ENCODE measurements at regions not wholly inside any gene's neighbourhood (a gene's known extent, or its start where the extent isn't known, plus 50 kb on each side); places are given as distances from the start of the nearest gene placed in this dataset.

DNA sequence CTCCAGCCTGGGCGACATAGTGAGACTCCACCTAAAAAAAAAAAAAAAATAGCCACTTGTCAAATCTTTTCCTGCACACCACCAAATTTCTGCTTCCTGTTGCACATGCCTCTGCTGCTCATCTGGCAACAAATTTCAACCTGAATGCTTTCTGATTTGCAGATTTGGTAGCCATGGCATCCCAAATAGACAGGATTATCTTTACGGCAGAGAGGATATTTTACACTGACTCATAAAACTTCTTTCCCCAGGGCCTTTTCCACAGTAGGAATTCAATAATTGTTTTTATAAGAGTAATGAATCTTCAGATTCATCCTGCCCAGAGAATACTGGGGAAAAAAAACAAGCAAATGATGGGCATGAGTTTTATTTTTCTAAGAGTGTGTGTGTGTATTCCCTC, 264.6 kb downstream of the FRK start:
- TF ChIP-seq, protein P1, sequence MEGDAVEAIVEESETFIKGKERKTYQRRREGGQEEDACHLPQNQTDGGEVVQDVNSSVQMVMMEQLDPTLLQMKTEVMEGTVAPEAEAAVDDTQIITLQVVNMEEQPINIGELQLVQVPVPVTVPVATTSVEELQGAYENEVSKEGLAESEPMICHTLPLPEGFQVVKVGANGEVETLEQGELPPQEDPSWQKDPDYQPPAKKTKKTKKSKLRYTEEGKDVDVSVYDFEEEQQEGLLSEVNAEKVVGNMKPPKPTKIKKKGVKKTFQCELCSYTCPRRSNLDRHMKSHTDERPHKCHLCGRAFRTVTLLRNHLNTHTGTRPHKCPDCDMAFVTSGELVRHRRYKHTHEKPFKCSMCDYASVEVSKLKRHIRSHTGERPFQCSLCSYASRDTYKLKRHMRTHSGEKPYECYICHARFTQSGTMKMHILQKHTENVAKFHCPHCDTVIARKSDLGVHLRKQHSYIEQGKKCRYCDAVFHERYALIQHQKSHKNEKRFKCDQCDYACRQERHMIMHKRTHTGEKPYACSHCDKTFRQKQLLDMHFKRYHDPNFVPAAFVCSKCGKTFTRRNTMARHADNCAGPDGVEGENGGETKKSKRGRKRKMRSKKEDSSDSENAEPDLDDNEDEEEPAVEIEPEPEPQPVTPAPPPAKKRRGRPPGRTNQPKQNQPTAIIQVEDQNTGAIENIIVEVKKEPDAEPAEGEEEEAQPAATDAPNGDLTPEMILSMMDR (IDR thresholded peaks at IDR 0.05; ENCODE audit: low read depth, low read length): no peak
- H3K27me3 ChIP-seq (ENCODE audit: insufficient read depth, low read depth, severe bottlenecking): no peaks in the 10 kb centered on the region
- no peak for DNase-seq
- no peak overlapping the region for H3K4me3 ChIP-seq (ENCODE audit: low read depth, low read length)
- H3K9me3 ChIP-seq (ENCODE audit: severe bottlenecking): no peaks in the 10 kb centered on the region
- no peak overlapping the region for H3K27ac ChIP-seq
- H3K36me3 ChIP-seq: no peaks in the 10 kb centered on the region

GRCh38 chr6:115783402-115784061, 277.2 kb downstream of the FRK start:
- no peak for DNase-seq
- TF ChIP-seq, protein P1 (IDR thresholded peaks at IDR 0.05; ENCODE audit: low read depth, low read length): no peak
- Histone ChIP-seq H3K27me3 (ENCODE audit: insufficient read depth, low read depth, severe bottlenecking) (no peaks in the 10 kb centered on the region), H3K9me3 (ENCODE audit: severe bottlenecking) (no peaks in the 10 kb centered on the region), H3K27ac (no peak overlapping the region), H3K4me3 (ENCODE audit: low read depth, low read length) (no peak overlapping the region), H3K36me3 (no peaks in the 10 kb centered on the region)

- H3K27ac ChIP-seq: no peak overlapping the region
- no peaks in the 10 kb centered on the region for H3K9me3 ChIP-seq (ENCODE audit: severe bottlenecking)
- H3K36me3 ChIP-seq: no peaks in the 10 kb centered on the region
- no peaks in the 10 kb centered on the region for H3K27me3 ChIP-seq (ENCODE audit: insufficient read depth, low read depth, severe bottlenecking)
- no peak for DNase-seq
- TF ChIP-seq, protein P1 (IDR thresholded peaks at IDR 0.05; ENCODE audit: low read depth, low read length): no peak
- no peak overlapping the region for H3K4me3 ChIP-seq (ENCODE audit: low read depth, low read length)
Measured at GRCh38 chr6:115782612-115783011, 278.1 kb downstream of the FRK start.

DNA sequence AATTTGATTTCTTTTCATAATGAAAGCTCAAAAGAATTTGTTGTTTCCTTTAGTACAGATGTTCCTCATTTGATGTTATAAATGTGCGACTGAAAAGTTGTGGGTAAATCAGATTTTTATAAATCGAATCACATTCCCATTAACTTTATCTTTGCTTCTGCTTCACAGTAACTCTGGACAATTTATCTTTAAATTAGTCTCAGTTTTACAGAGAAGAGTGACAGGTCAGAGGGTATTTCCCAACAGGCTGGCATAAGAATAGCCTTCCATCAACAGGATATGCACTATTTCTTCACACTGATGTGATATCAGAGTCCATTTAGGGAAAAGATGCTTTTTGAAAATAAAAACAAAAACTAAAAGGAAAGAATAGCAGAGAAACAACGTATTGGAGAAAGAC, 286.9 kb downstream of the FRK start:
- no peaks in the 10 kb centered on the region for H3K27me3 ChIP-seq (ENCODE audit: insufficient read depth, low read depth, severe bottlenecking)
- no peaks in the 10 kb centered on the region for H3K36me3 ChIP-seq
- DNase-seq: no peak
- TF ChIP-seq, protein P1 (IDR thresholded peaks at IDR 0.05; ENCODE audit: low read depth, low read length): no peak
- no peaks in the 10 kb centered on the region for H3K9me3 ChIP-seq (ENCODE audit: severe bottlenecking)
- no peak overlapping the region for H3K4me3 ChIP-seq (ENCODE audit: low read depth, low read length)
- H3K27ac ChIP-seq: no peak overlapping the region

DNA sequence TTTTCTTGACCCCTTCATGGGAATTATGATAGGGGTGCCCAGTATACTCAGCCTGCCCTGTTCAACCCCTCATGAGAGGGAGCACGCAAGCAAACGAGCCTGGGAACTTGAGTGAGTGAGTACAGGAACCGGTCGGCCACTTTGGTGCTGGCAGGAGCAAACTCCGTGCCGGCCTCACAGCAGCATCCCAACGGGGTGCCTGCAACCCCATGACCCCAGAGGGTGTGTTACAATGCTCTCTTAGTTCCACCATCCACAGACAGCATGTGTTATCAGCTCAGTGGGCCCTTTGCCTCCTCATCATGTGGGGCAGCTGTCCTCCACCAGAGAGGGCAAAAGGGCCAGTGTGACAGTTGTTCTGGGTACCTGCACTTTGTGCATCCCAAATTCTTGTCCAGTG, 289.8 kb downstream of the FRK start:
- TF ChIP-seq, protein P1 (IDR thresholded peaks at IDR 0.05; ENCODE audit: low read depth, low read length): no peak
- Histone ChIP-seq H3K27me3 (ENCODE audit: insufficient read depth, low read depth, severe bottlenecking) (no peaks in the 10 kb centered on the region), H3K4me3 (ENCODE audit: low read depth, low read length) (no peak overlapping the region), H3K36me3 (no peaks in the 10 kb centered on the region), H3K9me3 (ENCODE audit: severe bottlenecking) (no peaks in the 10 kb centered on the region), H3K27ac (no peak overlapping the region)
- no peak for DNase-seq

GRCh38 chr6:115768500-115768899, 292.2 kb downstream of the FRK start:
- Histone ChIP-seq H3K27ac (no peak overlapping the region), H3K27me3 (ENCODE audit: insufficient read depth, low read depth, severe bottlenecking) (no peaks in the 10 kb centered on the region), H3K4me3 (ENCODE audit: low read depth, low read length) (no peak overlapping the region), H3K9me3 (ENCODE audit: severe bottlenecking) (no peaks in the 10 kb centered on the region), H3K36me3 (no peaks in the 10 kb centered on the region)
- no peak for DNase-seq
- TF ChIP-seq, protein P1 (IDR thresholded peaks at IDR 0.05; ENCODE audit: low read depth, low read length): no peak

Data from WERI-Rb-1 (cell line).